ENCODE measurements at regions not wholly inside any gene's neighbourhood (a gene's known extent, or its start where the extent isn't known, plus 50 kb on each side); places are given as distances from the start of the nearest gene placed in this dataset.

DNA sequence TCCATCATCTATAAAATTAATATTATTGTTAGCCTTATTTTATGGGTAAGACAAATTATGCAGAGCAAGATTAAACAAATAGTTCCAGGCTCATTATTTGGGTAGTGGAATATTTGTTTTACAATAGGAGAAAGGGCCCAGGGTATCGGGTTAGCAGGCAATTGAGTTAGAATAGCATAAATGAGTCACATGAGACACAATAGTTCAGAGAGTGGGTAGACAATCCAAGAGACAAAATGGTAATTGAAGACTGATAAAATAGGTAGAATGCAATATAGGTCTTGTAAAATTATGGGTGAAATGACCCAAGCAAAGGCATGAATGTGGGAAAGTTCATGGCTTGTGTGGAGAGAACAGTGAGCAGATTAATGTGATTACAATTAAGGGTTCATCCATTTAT, 790.9 kb upstream of the GCFC2 start:
- no peaks in the 10 kb centered on the region for H3K9me3 ChIP-seq

DNA sequence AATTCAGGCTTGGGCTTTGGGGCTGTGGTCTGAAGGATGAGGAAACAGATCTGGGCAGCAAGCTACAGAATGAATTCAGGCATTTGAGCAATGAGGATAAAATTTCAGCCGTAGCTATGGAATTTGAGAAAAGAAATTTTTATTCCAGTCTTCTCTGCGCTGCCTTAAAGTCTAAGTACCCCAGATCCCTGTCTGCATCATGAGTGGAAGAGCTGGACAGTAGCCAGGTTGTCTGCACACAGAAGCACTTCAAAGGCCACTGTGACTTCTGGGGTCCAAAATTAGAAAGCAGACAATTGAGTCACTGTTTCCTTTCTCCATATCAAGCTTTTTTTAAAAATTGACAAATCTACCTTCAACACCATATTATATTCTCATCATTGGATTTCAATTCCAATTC, 787.6 kb upstream of the GCFC2 start:
- Histone ChIP-seq H3K27me3 (replicated peaks; ENCODE audit: insufficient read depth) (no peaks in the 10 kb centered on the region), H3K27ac (no peak overlapping the region), H3K9me3 (no peaks in the 10 kb centered on the region), H3K36me3 (no peaks in the 10 kb centered on the region), H3K4me3 (no peak overlapping the region), H3K4me1 (replicated peaks) (no peaks in the 10 kb centered on the region)
- DNase-seq (ENCODE audit: low spot score), result no peak
- intact Hi-C loops (cut with DNase I), result no loop called here
- TF ChIP-seq, protein P1, sequence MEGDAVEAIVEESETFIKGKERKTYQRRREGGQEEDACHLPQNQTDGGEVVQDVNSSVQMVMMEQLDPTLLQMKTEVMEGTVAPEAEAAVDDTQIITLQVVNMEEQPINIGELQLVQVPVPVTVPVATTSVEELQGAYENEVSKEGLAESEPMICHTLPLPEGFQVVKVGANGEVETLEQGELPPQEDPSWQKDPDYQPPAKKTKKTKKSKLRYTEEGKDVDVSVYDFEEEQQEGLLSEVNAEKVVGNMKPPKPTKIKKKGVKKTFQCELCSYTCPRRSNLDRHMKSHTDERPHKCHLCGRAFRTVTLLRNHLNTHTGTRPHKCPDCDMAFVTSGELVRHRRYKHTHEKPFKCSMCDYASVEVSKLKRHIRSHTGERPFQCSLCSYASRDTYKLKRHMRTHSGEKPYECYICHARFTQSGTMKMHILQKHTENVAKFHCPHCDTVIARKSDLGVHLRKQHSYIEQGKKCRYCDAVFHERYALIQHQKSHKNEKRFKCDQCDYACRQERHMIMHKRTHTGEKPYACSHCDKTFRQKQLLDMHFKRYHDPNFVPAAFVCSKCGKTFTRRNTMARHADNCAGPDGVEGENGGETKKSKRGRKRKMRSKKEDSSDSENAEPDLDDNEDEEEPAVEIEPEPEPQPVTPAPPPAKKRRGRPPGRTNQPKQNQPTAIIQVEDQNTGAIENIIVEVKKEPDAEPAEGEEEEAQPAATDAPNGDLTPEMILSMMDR (IDR thresholded peaks at IDR 0.05), result no peak
- TF ChIP-seq POLR2AphosphoS5 (IDR thresholded peaks at IDR 0.05), result no peak
- no peak for TF ChIP-seq POLR2A (IDR thresholded peaks at IDR 0.05)
- 66% methylated on average over 2 of the region's 2 CpGs for WGBS

More for the DNA sequence above, 790.9 kb upstream of the GCFC2 start:
- Histone ChIP-seq H3K4me1 (replicated peaks) (no peaks in the 10 kb centered on the region), H3K36me3 (no peaks in the 10 kb centered on the region), H3K4me3 (no peak overlapping the region), H3K27ac (no peak overlapping the region), H3K27me3 (replicated peaks; ENCODE audit: insufficient read depth) (no peaks in the 10 kb centered on the region)
- no peak for TF ChIP-seq POLR2AphosphoS5 (IDR thresholded peaks at IDR 0.05)
- TF ChIP-seq POLR2A (IDR thresholded peaks at IDR 0.05), result no peak
- TF ChIP-seq, protein P1 (IDR thresholded peaks at IDR 0.05), result no peak
- WGBS, result 31% methylated on average over 1 of the region's 1 CpG
- DNase-seq (ENCODE audit: low spot score), result no peak
- intact Hi-C loops (cut with DNase I), result no loop called here

DNA sequence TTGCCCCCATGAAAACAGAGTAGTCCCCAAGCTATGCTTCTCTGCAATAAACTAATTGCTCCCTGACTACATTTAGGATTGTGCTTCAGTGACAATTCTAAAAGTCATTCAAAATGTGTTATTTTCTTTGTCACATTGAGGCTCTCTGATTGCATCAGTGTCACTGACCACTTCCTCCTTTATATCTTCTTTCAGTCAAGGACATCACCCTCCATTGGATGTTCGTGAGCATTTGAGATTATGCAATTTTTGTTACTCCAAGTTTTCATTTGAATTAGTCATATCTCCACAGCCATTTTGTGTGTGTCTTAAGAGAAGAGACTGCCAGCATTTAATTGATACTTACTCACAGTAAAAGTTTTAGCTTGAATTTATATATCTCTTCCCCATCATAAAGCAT, 780.8 kb upstream of the GCFC2 start:
- intact Hi-C loops (cut with DNase I), result no loop called here
- H3K4me3 ChIP-seq, result no peak overlapping the region
- WGBS, result 81% methylated on average over 1 of the region's 1 CpG

DNA sequence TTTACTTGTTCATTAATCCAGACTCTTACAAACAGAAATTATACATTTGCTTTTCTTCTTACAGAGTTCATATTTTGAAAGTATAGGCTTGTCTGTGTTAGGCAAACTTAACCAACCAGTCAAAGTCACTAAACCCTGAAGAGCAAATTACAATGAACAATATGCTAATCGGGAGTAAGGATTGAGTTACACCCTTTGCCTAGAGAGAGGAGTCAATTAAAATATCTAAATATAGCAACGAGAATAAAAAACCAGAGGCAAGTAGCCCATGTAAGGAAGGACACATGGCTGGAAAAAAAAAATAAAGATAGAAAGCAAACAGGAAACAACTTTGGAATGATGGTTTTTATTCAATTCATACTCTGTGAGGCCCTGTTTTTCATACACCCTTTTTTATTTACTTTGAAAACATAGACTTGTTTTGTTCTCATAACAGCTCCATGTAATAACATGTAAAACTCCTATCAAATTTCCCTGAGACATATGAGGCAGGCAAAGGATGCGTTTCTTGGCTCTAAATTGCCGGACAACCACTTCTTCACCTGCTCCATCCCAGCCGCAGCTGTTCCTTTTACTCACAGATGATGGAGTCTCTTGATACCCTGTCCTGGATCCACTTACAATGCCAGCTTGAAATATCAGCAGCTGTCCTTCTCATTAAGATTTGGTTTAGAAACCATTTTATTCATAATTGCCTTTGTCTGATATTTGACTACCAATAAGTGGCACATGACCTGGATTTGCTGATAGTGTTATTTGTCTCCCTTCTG, 767.7 kb upstream of the GCFC2 start:
- no peaks in the 10 kb centered on the region for H3K4me1 ChIP-seq (replicated peaks)
- no peaks in the 10 kb centered on the region for H3K9me3 ChIP-seq
- no peak overlapping the region for H3K27ac ChIP-seq
- 69% methylated on average over 5 of the region's 5 CpGs for WGBS
- no peak overlapping the region for H3K4me3 ChIP-seq
- no peak for DNase-seq (ENCODE audit: low spot score)
- intact Hi-C loops (cut with DNase I), result no loop called here
- H3K27me3 ChIP-seq (replicated peaks; ENCODE audit: insufficient read depth), result no peaks in the 10 kb centered on the region
- no peaks in the 10 kb centered on the region for H3K36me3 ChIP-seq
- TF ChIP-seq, protein P1 (IDR thresholded peaks at IDR 0.05), result no peak
- TF ChIP-seq POLR2A (IDR thresholded peaks at IDR 0.05), result no peak
- no peak for TF ChIP-seq POLR2AphosphoS5 (IDR thresholded peaks at IDR 0.05)

More for the DNA sequence above, 780.8 kb upstream of the GCFC2 start:
- H3K27ac ChIP-seq, result no peak overlapping the region
- DNase-seq (ENCODE audit: low spot score), result no peak
- no peaks in the 10 kb centered on the region for H3K4me1 ChIP-seq (replicated peaks)
- no peaks in the 10 kb centered on the region for H3K9me3 ChIP-seq
- no peaks in the 10 kb centered on the region for H3K27me3 ChIP-seq (replicated peaks; ENCODE audit: insufficient read depth)
- no peaks in the 10 kb centered on the region for H3K36me3 ChIP-seq
- no peak for TF ChIP-seq POLR2A (IDR thresholded peaks at IDR 0.05)
- TF ChIP-seq POLR2AphosphoS5 (IDR thresholded peaks at IDR 0.05), result no peak
- TF ChIP-seq, protein P1 (IDR thresholded peaks at IDR 0.05), result no peak

DNA sequence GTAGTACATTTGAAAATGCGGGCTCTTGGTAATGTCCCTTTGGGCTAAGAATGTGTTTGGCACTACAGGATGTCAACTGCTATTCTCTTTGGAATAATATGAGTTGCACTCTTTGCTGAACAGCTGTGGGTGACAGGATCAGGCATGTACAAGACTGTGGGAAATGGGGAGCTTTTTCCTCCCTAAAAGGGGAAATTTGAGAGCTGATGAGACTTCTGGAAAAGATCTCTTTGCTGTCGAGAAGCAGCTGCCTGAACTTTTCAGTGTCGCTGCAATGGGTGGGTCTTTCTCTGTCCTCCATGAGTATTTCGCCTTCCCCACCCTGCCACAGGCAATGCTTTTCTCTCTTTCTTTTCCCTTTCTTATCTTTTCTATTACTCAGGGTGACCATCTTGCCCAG, 762.2 kb upstream of the GCFC2 start:
- WGBS, result 89% methylated on average over 4 of the region's 4 CpGs
- no peak overlapping the region for H3K4me3 ChIP-seq

More for the DNA sequence above, 762.2 kb upstream of the GCFC2 start:
- Histone ChIP-seq H3K27me3 (replicated peaks; ENCODE audit: insufficient read depth) (no peaks in the 10 kb centered on the region), H3K4me1 (replicated peaks) (no peaks in the 10 kb centered on the region), H3K27ac (no peak overlapping the region), H3K9me3 (no peaks in the 10 kb centered on the region), H3K36me3 (no peaks in the 10 kb centered on the region)
- intact Hi-C loops (cut with DNase I), result no loop called here
- DNase-seq (ENCODE audit: low spot score), result no peak
- TF ChIP-seq POLR2A (IDR thresholded peaks at IDR 0.05), result no peak
- TF ChIP-seq, protein P1 (IDR thresholded peaks at IDR 0.05), result no peak
- no peak for TF ChIP-seq POLR2AphosphoS5 (IDR thresholded peaks at IDR 0.05)
